ENCODE measurements at regions not wholly inside any gene's neighbourhood (a gene's known extent, or its start where the extent isn't known, plus 50 kb on each side); places are given as distances from the start of the nearest gene placed in this dataset.

DNA sequence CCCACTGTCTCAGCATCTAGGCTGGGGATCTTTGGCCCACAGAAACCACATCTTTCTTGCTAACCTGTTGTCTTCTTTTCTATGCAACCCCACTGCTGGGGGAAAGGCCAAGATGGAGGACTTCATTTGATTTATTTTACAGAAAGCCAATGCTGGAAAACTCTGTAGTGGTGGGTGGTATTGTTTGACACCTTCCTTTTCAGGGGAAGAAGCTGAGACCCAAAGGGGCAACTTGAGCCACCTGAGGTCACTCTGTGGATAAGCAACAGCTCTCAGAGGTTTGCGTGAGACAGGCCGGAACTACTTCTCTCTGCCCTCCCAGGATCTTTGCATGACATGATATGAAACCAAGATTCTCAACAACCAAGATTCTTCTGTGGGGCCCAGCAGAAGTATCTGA, 645.2 kb downstream of the VRK1 start:
- no peak overlapping the region for H3K27ac ChIP-seq
- no peak for TF ChIP-seq ZFX (IDR thresholded peaks at IDR 0.05)
- TF ChIP-seq, protein P1, sequence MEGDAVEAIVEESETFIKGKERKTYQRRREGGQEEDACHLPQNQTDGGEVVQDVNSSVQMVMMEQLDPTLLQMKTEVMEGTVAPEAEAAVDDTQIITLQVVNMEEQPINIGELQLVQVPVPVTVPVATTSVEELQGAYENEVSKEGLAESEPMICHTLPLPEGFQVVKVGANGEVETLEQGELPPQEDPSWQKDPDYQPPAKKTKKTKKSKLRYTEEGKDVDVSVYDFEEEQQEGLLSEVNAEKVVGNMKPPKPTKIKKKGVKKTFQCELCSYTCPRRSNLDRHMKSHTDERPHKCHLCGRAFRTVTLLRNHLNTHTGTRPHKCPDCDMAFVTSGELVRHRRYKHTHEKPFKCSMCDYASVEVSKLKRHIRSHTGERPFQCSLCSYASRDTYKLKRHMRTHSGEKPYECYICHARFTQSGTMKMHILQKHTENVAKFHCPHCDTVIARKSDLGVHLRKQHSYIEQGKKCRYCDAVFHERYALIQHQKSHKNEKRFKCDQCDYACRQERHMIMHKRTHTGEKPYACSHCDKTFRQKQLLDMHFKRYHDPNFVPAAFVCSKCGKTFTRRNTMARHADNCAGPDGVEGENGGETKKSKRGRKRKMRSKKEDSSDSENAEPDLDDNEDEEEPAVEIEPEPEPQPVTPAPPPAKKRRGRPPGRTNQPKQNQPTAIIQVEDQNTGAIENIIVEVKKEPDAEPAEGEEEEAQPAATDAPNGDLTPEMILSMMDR (conservative IDR thresholded peaks at IDR 0.05) = no peak

DNA sequence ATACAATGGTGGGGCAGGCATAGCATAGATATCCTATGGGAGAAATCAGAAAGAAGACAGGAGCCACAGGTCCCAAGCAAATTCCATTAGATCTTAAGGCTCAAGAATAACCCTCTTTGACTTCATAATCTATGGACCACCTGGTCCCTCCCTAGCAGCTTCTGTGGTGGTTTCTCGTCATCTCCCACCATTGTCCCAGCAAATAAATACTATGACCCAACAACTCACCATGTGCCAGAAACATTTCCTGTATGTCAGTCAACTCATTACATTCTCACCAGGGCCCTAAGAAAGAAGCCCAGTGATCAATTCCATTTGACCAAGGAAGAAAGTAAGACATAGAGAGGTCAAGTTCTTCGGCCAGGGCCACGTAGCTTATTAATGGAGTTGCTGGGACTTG, 646.2 kb downstream of the VRK1 start:
- TF ChIP-seq, protein P1 (conservative IDR thresholded peaks at IDR 0.05) = no peak
- TF ChIP-seq ZFX (IDR thresholded peaks at IDR 0.05) = no peak
- H3K27ac ChIP-seq = no peak overlapping the region

DNA sequence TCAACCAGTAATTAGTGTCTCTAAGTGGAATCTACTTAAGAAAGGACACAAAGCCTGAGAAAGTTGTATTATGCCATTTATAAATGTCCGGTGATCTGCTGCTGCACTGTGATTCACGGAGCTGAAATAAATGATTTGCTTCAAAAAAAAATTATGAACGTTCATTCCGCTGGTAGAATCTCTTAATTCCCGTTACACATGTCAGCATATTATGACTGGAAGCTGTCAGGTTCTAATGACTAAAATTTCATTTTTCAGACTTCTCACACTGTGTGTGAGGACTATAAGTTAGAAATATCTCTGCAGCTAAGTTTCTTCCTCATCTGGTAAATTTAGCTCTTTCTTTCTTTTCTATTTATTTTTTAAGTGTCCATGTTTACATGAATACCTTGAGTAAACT, 647.1 kb downstream of the VRK1 start:
- no peak for TF ChIP-seq ZFX (IDR thresholded peaks at IDR 0.05)
- TF ChIP-seq, protein P1 (conservative IDR thresholded peaks at IDR 0.05) = no peak
- no peak overlapping the region for H3K27ac ChIP-seq

DNA sequence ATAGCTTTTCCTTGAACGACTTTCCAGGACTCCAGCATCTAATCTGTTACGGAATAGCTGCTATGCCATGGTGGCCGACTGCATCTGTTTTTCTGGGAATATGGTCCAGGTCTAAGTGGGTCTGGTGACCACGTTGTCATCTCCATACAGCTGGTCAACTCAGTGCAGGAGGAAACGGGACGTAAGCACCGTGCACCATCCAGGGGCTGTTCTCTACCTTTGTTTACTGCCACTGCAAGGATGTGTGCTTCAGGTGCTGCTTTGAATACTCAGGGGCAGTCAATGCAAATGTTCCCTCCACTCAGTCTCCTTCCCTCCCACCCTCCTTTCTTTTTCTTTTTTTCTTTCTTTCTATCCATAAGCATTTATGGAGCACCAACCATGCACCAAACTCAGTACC, 648.2 kb downstream of the VRK1 start:
- no peak overlapping the region for H3K27ac ChIP-seq
- TF ChIP-seq, protein P1 (conservative IDR thresholded peaks at IDR 0.05) = no peak
- no peak for TF ChIP-seq ZFX (IDR thresholded peaks at IDR 0.05)

DNA sequence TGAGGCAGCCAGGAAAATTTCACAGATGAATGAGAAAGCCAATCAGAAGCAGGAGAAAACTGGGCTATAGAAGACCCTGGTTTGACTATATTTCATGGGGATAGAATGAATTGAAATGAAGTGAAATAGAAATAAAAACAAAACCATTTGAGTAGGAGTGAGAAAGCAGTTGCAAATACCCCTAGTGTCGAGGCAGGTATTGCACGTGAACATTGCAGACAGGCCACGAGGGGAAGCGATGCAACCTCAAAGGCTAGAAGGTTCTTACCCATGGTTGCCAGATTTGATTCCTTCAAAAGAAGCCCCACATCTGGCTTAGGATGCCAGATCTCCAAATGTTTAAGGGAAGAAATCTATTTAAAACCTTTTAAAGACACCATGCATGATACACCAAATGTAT, 648.9 kb downstream of the VRK1 start:
- TF ChIP-seq ZFX (IDR thresholded peaks at IDR 0.05) = no peak
- TF ChIP-seq, protein P1 (conservative IDR thresholded peaks at IDR 0.05) = no peak; the same call in 1 of the 2 replicates
- no peak overlapping the region for H3K27ac ChIP-seq

DNA sequence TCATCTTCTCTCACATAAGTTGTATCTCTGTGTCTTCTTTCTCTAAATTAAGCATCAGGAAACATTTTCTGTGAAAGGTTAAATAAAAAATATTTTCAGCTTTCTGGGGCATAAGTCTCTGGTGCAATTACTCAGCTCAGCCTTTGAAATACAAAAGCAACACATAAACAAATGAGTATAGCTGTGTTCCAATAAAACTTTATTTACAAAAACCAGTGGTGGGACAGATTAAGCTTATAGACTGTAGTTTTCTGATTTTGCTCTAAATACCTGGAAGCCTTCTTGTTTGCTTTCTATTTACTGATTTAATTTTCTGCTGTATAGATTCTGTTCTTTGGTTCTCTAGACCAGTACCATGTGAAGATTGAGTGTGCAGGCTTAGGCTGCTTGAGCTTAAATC, 655.1 kb downstream of the VRK1 start:
- TF ChIP-seq, protein P1 (conservative IDR thresholded peaks at IDR 0.05) = no peak
- TF ChIP-seq ZFX (IDR thresholded peaks at IDR 0.05) = no peak
- H3K27ac ChIP-seq = no peak overlapping the region

DNA sequence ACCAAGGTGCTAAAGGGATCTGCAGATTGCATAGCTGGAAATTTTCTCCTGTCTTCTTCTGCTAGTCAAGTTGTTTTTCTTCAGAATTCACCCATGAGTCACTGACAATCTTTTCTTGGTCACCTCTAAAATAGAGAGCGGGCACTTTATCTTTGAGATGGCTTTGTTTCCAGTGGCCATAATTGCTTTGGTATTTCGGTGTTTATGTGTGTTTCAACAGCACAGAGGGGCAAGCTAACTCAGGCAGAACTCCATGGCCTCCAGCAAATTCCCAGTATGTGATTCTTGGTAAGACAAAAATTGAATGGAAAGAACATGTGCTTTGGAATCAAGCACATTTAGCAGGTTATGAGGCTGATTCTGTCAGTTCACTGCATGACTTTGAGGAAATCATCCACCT, 656.8 kb downstream of the VRK1 start:
- TF ChIP-seq ZFX (IDR thresholded peaks at IDR 0.05) = no peak
- TF ChIP-seq, protein P1 (conservative IDR thresholded peaks at IDR 0.05) = no peak
- no peak overlapping the region for H3K27ac ChIP-seq
